Stimulated activated naive CD8-positive, alpha-beta T cell treated with anti-CD3 and anti-CD28 coated beads, Interleukin-15, amount 100 ng/mL, for 72 hours (primary cell): ENCODE measurements at regions not wholly inside any gene's neighbourhood (a gene's known extent, or its start where the extent isn't known, plus 50 kb on each side); places are given as distances from the start of the nearest gene placed in this dataset.
"Not testable (repeated sequence)": the region's sequence is repeated elsewhere in the genome, so short reads cannot be mapped to it uniquely, and the experiment has no call there.

Experiments used
- ATAC-seq: fragments of 150-1000 bp; cut with Tn5 transposase; 2 replicates; pipeline ENCODE4 v1.10.0; 2021; ENCODE audit warnings: mild to moderate bottlenecking, moderate library complexity
- DNase-seq, 2 donors: peaks; one replicate each; pipeline ENCODE4 v3.0.0; 2021 to 2022
- H3K27ac Mint-ChIP-seq, 2 donors: one replicate each; pipeline ENCODE4 v1.8.0; 2022; ENCODE audit warnings: mild to moderate bottlenecking in 2 of 2, mixed read lengths in 2 of 2, moderate library complexity in 2 of 2
- H3K27me3 Mint-ChIP-seq: one replicate; pipeline ENCODE4 v1.8.0; 2022; ENCODE audit warnings: mixed read lengths
- H3K4me1 Mint-ChIP-seq: one replicate; pipeline ENCODE4 v1.8.0; 2022; ENCODE audit warnings: mild to moderate bottlenecking, mixed read lengths
- H3K4me3 Mint-ChIP-seq, 2 donors: one replicate each; pipeline ENCODE4 v1.8.0; 2022; ENCODE audit warnings: mild to moderate bottlenecking in 2 of 2, mixed read lengths in 2 of 2, moderate library complexity in 1 of 2
- H3K9me3 Mint-ChIP-seq, 2 donors: one replicate each; pipeline ENCODE4 v1.8.0; 2022; ENCODE audit warnings: mixed read lengths in 2 of 2

DNA sequence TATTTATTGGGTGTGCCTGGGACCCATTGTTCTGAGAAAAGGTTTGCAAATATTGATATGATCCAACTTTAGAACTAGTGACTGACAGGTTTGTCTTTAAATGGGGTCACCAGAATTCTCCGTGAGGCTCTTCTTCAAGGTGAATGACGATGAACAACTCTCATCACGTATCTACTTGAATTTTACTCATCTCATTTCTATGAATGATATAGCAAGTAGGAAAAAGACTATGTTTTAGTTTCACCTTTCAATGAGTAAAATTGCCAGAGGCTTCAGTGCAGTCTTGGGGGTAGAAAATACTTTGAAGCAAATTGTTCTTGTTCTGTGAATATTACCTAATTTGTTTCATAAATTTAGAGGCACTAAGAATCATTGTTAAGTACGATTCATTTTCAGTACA is 232.0 kb downstream of the ANKRD36 start:
- H3K27me3 Mint-ChIP-seq, H3K4me3 Mint-ChIP-seq, H3K27ac Mint-ChIP-seq, H3K9me3 Mint-ChIP-seq, ATAC-seq, H3K4me1 Mint-ChIP-seq, DNase-seq: not testable (repeated sequence)

DNA sequence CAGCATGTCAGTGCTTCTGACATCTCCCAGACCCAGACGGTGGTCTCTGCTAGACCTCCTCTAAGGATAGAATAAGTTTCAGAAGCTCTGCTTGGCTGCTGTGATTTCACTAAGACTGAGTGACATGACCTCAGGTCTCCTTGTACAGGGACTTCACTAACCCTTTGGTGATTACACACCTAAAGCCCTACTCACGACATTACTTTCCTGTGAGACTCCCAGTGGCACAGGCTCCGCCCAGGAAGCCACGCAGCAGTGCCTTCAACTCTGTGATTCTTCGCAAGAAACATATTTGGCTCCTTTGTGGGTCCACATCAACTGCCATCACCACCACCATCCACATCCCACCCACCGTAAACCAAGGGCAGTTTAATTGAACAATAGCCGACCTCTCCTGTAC is 220.7 kb downstream of the ANKRD36 start:
- not testable (repeated sequence) for H3K4me1 Mint-ChIP-seq, H3K27ac Mint-ChIP-seq, ATAC-seq, DNase-seq, H3K4me3 Mint-ChIP-seq, H3K27me3 Mint-ChIP-seq, H3K9me3 Mint-ChIP-seq

DNA sequence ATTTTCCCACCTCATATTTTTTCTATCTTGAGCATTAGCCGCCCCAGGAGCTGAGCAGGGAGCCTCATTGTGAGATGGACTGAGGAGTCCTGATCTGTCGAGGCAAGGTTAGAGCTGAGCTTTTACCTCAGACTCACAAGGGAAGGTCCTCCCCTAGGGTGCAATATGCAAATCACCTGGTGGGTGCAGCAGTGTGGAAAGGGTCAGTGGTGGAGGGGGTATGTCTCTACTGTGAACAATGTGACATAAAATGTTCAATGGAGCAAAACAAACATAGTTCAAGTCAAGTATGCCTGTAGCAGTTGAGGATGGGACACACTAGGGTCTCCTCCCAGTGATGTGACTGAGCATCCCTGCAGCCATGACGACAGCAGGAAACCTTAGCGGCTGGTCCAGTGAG is 219.2 kb downstream of the ANKRD36 start:
- H3K4me1 Mint-ChIP-seq, ATAC-seq, DNase-seq, H3K27ac Mint-ChIP-seq, H3K27me3 Mint-ChIP-seq, H3K9me3 Mint-ChIP-seq, H3K4me3 Mint-ChIP-seq: not testable (repeated sequence)

DNA sequence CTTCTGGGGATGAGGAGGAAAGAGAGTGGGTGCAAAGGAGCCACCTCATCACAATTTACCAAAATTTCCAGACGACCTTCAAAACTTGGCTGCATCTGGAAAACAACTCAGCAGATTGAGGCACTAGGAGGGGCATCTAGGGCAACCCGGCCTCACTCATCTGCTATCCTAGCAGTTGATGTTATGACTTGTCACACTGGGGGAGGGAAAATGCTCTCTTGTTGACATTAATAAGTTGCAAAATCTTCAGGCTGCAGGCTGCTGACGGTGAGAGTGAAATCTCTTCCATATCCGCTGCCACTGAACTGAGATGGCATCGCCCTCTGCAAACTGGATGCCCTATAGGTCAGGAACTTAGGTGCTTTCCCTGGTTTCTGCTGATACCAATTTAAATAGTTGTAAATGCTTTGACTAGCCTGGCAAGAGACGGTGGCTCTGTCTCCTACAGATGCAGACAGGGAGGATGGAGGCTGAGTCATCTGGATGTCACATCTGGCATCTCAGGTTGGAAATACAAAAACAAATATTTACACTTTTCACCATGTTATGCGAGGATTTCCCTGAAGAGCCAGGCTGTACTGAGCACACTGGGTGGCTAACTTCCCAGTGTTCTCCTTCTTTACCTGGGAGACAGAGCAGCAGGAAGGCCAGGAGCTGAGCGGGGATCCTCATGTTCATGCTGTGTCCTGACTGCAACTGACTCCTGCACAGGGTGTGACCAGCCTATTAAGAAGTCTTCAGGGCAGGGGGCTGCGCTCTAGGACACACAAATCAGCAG is 209.2 kb downstream of the ANKRD36 start:
- H3K27me3 Mint-ChIP-seq, H3K4me1 Mint-ChIP-seq, H3K27ac Mint-ChIP-seq, H3K4me3 Mint-ChIP-seq, ATAC-seq, H3K9me3 Mint-ChIP-seq, DNase-seq: not testable (repeated sequence)

DNA sequence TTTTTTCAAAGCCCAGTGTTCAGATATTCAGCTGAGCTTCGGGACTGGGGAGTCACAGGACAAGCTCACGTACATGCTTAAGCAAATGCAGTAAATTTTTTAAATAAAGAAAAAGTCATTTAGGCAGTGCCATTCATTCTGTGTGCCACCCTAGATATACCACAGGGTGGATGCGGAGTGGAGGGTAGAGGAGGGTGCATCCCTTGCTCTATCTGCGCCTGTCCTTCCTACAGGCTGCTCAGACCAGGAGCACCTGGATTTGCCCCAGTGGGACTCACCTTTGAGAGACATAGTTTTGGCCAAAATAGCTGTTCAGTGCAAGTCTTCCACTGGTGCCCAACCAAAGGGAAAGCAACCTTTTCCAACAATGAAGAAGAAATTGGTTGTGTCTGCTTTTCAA is 202.4 kb downstream of the ANKRD36 start:
- DNase-seq, H3K27me3 Mint-ChIP-seq, H3K4me3 Mint-ChIP-seq: not testable (repeated sequence)

DNA sequence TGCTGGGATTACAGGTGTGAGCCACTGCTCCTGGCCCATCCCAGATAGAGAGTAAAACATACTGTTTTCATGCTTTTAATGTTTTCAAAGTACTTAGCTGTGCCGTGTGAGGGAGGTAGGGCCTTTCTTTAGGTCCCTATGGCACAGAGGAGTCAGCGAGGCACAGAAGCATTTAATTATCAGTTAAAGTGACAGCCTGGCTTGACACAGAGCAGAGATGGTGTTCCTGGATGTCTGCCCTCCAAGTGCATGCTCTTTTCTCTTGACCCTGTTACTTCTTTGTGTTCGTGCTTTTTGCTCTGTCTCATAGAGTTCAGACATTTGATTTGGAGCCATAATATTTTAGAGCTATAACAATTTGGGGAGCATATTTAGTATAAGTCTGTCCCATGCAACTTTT is 199.5 kb downstream of the ANKRD36 start:
- not testable (repeated sequence) for H3K9me3 Mint-ChIP-seq, ATAC-seq, H3K27ac Mint-ChIP-seq, H3K27me3 Mint-ChIP-seq, H3K4me3 Mint-ChIP-seq, DNase-seq, H3K4me1 Mint-ChIP-seq

More for the DNA sequence above, 202.4 kb downstream of the ANKRD36 start:
- H3K27ac Mint-ChIP-seq, ATAC-seq, H3K9me3 Mint-ChIP-seq, H3K4me1 Mint-ChIP-seq: not testable (repeated sequence)

DNA sequence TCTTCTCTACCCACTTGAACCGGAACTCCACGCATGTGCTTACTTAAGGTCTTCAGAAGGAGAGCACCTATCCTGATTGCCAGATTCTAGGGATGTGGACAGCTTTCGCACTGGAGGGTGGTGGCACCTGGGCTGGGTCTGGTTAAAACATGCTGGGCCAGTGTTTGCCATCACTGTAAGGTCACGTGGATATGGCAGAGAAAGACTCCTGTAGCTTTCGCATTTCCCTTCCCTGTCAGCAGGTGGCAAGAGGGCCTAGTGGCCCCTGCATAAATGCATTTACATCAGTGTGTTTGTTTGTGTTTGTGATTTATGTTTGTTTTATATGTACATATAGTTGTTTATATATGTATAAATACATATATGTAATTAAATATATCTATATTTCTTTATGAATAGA is 192.5 kb downstream of the ANKRD36 start:
- H3K27me3 Mint-ChIP-seq, ATAC-seq, H3K4me1 Mint-ChIP-seq, H3K9me3 Mint-ChIP-seq, H3K27ac Mint-ChIP-seq, H3K4me3 Mint-ChIP-seq, DNase-seq: not testable (repeated sequence)

DNA sequence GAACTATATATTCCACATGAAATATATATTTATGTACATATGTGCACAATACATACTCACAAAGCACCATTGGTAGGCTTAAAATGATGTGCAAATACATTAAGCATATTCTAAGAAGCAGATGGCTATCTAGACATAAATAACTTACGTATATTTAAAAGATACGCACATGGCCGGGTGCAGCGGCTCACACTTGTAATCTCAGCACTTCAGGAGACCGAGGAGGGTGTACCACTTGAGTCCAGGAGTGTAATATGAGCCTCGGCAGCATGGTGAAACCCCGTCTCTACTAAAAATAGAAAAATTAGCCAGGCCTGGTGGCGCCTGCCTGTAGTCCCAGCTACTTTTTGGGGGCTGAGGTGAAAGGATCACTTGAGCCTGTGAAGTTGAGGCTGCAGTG is 189.9 kb downstream of the ANKRD36 start:
- not testable (repeated sequence) for DNase-seq, H3K4me1 Mint-ChIP-seq, H3K4me3 Mint-ChIP-seq, ATAC-seq, H3K27me3 Mint-ChIP-seq, H3K27ac Mint-ChIP-seq, H3K9me3 Mint-ChIP-seq

DNA sequence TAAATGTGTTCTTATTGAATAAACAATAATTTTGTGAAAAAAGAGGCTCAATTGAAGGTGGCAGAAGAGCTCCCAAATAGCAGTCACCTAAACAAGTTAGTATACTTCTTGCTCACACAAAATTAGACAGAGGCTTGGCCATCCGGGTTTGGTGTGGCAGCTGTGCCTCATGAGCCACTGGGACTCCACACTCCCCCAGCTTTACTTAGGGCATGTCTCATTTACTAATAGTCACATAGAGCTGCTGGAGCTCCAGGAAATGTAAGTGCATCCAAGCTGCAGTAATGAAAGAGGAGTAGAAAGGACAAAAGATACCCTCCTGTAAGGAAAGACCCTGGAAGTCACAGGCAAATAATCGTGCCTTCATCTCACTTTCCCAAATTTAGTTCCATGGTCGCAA is 188.8 kb downstream of the ANKRD36 start:
- not testable (repeated sequence) for H3K27me3 Mint-ChIP-seq, H3K27ac Mint-ChIP-seq, DNase-seq, H3K9me3 Mint-ChIP-seq, H3K4me3 Mint-ChIP-seq, H3K4me1 Mint-ChIP-seq, ATAC-seq
